Memory B cell (primary cell): ENCODE measurements at regions not wholly inside any gene's neighbourhood (a gene's known extent, or its start where the extent isn't known, plus 50 kb on each side); places are given as distances from the start of the nearest gene placed in this dataset.
"Not testable (repeated sequence)": the region's sequence is repeated elsewhere in the genome, so short reads cannot be mapped to it uniquely, and the experiment has no call there.

Experiments
- ATAC-seq: fragments of 150-1000 bp; cut with Tn5 transposase; 2 replicates; pipeline ENCODE4 v1.10.0; 2021; ENCODE audit warnings: low read depth, mild to moderate bottlenecking, moderate library complexity
- DNase-seq, 2 donors: peaks; one replicate each; pipeline ENCODE4 v3.0.0; 2022; ENCODE audit warnings: low spot score in 2 of 2
- H3K27ac Mint-ChIP-seq: one replicate; pipeline ENCODE4 v1.8.0; 2022; ENCODE audit warnings: mild to moderate bottlenecking, moderate library complexity, mixed read lengths
- H3K27me3 Mint-ChIP-seq: one replicate; pipeline ENCODE4 v1.8.0; 2022; ENCODE audit warnings: mixed read lengths
- H3K36me3 Mint-ChIP-seq: one replicate; pipeline ENCODE4 v1.8.0; 2022; ENCODE audit warnings: mild to moderate bottlenecking, mixed read lengths
- H3K4me1 Mint-ChIP-seq: one replicate; pipeline ENCODE4 v1.8.0; 2022; ENCODE audit warnings: mixed read lengths
- H3K4me3 Mint-ChIP-seq: one replicate; pipeline ENCODE4 v1.8.0; 2022; ENCODE audit warnings: mild to moderate bottlenecking, moderate library complexity, mixed read lengths
- H3K9me3 Mint-ChIP-seq: one replicate; pipeline ENCODE4 v1.8.0; 2022; ENCODE audit warnings: mixed read lengths

GRCh38 chr15:87470923-87471322 is 785.6 kb downstream of the NTRK3 start:
- ATAC-seq (no peak), DNase-seq (no peak)
- no peak overlapping the region for H3K27ac Mint-ChIP-seq
- H3K27me3 Mint-ChIP-seq = no peaks in the 10 kb centered on the region
- no peaks in the 10 kb centered on the region for H3K36me3 Mint-ChIP-seq
- H3K4me1 Mint-ChIP-seq = no peaks in the 10 kb centered on the region
- no peak overlapping the region for H3K4me3 Mint-ChIP-seq
- peaks cover 8% of the 10 kb centered on the region for H3K9me3 Mint-ChIP-seq

DNA sequence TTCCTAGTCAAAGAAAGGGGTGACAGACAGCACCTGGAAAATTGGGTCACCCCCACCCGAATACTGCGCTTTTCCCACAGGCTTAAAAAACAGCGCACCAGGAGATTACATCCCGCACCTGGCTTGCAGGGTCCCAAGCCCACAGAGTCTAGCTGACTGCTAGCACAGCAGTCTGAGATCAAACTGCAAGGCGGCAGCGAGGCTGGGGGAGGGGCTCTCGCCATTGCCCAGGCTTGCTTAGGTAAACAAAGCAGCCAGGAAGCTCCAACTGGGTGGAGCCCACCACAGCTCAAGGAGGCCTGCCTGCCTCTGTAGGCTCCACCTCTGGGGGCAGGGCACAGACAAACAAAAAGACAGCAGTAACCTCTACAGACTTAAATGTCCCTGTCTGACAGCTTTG is 792.6 kb downstream of the NTRK3 start:
- H3K4me1 Mint-ChIP-seq, H3K9me3 Mint-ChIP-seq, H3K4me3 Mint-ChIP-seq, H3K27me3 Mint-ChIP-seq, H3K36me3 Mint-ChIP-seq, ATAC-seq, H3K27ac Mint-ChIP-seq, DNase-seq: not testable (repeated sequence)

DNA sequence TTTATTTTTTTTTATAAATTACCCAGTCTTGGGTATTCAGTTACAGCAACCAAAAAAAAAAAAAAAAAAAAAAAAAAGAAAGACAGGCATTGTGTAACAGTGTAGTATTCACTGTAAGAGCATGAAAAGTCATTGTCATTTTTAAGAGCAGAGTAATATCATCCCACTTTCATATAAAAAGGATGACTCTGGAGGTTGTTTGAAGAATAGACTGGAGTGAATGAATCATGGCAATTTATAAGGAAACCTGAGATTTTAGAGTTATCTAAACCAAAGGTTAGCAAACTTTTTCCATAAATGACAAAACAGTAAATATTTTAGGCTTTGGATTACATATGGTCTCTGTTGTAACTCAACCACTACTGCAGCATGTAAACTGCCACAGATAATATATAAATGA is 794.9 kb downstream of the NTRK3 start:
- no peak overlapping the region for H3K4me3 Mint-ChIP-seq
- no peaks in the 10 kb centered on the region for H3K4me1 Mint-ChIP-seq
- no peaks in the 10 kb centered on the region for H3K27me3 Mint-ChIP-seq
- peaks cover 8% of the 10 kb centered on the region for H3K9me3 Mint-ChIP-seq
- ATAC-seq = no peak
- no peak for DNase-seq
- no peaks in the 10 kb centered on the region for H3K36me3 Mint-ChIP-seq
- no peak overlapping the region for H3K27ac Mint-ChIP-seq

DNA sequence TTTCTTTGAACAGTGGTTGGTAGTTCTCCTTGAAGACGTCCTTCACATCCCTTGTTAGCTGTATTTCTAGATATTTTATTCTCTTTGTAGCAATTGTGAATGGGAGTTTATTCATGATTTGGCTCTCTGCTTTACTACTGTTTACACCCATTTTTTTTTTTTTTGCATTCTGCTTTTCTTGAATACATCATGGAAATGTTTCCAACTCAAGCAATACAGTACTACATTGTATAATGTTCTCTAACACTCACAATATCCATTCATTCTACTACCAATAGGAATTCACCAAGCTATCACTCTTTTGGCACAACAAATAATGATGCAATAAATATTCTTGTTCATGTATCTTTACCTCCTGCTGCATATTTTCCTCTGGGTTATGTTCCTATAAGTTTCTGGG is 801.7 kb downstream of the NTRK3 start:
- ATAC-seq (no peak), DNase-seq (no peak)
- H3K27me3 Mint-ChIP-seq = no peaks in the 10 kb centered on the region
- H3K27ac Mint-ChIP-seq = no peak overlapping the region
- no peak overlapping the region for H3K4me3 Mint-ChIP-seq
- peaks cover 8% of the 10 kb centered on the region for H3K9me3 Mint-ChIP-seq
- no peaks in the 10 kb centered on the region for H3K36me3 Mint-ChIP-seq
- H3K4me1 Mint-ChIP-seq = no peaks in the 10 kb centered on the region

DNA sequence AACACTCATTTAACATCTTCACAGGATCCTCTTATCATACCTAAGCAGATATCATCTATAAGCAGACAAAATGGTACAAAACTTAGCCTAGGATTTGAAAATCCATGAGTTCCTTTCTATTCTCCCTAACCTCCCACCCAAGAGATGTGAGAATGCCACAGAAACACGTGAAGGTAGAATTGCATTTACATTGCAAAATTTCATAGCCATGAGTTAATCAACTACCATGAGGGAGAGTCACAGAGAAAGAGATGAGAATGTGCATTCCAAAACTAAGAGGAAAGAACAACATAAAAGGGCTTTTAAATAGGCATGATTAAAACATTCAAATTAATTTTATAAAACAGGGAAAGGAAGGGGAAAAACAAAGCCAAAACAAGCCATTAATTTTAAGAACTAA is 806.2 kb downstream of the NTRK3 start:
- H3K36me3 Mint-ChIP-seq = no peaks in the 10 kb centered on the region
- no peak overlapping the region for H3K4me3 Mint-ChIP-seq
- no peak for DNase-seq
- H3K27me3 Mint-ChIP-seq = no peaks in the 10 kb centered on the region
- H3K27ac Mint-ChIP-seq = no peak overlapping the region
- H3K9me3 Mint-ChIP-seq = peaks cover 11% of the 10 kb centered on the region
- ATAC-seq = no peak
- H3K4me1 Mint-ChIP-seq = no peaks in the 10 kb centered on the region

GRCh38 chr15:87439090-87439489 is 817.4 kb downstream of the NTRK3 start:
- peaks cover 3% of the 10 kb centered on the region for H3K9me3 Mint-ChIP-seq
- H3K27me3 Mint-ChIP-seq = no peaks in the 10 kb centered on the region
- H3K4me1 Mint-ChIP-seq = no peaks in the 10 kb centered on the region
- no peak overlapping the region for H3K4me3 Mint-ChIP-seq
- no peak overlapping the region for H3K27ac Mint-ChIP-seq
- ATAC-seq (no peak), DNase-seq (no peak)
- H3K36me3 Mint-ChIP-seq = no peaks in the 10 kb centered on the region

GRCh38 chr15:87433871-87434270 is 822.7 kb downstream of the NTRK3 start:
- Mint-ChIP-seq H3K4me3 (no peak overlapping the region), H3K27ac (no peak overlapping the region), H3K9me3 (no peaks in the 10 kb centered on the region), H3K27me3 (no peaks in the 10 kb centered on the region), H3K36me3 (no peaks in the 10 kb centered on the region), H3K4me1 (no peaks in the 10 kb centered on the region)
- DNase-seq (no peak), ATAC-seq (no peak)

DNA sequence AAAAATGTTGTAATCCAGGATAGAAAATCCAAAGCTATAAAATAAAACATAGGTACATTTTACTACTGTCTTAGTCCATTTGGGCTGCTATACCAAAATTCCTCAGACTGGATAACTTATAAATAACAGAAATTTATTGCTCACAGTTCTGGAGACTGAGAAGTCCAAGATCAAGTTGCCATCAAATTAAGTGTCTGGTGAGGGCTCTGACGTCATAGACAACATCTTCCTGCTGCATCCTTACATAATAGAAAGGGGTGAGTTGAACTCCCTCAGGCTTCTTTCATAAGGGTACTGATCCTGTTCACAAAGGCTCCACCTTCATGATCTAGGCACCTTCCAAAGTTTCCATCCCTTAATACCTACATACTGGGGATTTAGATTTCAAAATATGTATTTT is 826.8 kb downstream of the NTRK3 start:
- no peak overlapping the region for H3K4me3 Mint-ChIP-seq
- H3K4me1 Mint-ChIP-seq = no peaks in the 10 kb centered on the region
- ATAC-seq (no peak), DNase-seq (no peak)
- no peak overlapping the region for H3K27ac Mint-ChIP-seq
- H3K9me3 Mint-ChIP-seq = peaks cover 4% of the 10 kb centered on the region
- H3K27me3 Mint-ChIP-seq = no peaks in the 10 kb centered on the region
- no peaks in the 10 kb centered on the region for H3K36me3 Mint-ChIP-seq

DNA sequence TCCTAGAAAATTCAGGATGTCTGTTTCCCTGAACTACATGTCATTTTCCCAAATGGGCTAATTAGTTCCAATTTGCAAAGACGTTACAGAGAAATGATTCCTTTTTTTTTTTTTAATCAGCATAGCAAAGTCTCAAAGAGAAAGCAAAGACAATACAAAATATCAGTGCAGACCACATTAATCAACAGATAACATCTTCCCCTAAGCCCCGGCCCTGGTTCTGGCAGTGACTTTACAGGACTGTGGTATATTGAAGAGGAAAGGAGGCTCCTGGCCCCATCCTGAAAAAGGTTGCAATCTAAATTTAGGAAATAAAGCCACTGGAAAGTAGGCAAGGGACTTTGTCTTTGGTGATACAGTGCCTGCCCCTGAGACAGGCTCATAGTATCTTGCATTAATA is 836.5 kb downstream of the NTRK3 start:
- ATAC-seq = no peak
- H3K9me3 Mint-ChIP-seq = peaks cover 5% of the 10 kb centered on the region

DNA sequence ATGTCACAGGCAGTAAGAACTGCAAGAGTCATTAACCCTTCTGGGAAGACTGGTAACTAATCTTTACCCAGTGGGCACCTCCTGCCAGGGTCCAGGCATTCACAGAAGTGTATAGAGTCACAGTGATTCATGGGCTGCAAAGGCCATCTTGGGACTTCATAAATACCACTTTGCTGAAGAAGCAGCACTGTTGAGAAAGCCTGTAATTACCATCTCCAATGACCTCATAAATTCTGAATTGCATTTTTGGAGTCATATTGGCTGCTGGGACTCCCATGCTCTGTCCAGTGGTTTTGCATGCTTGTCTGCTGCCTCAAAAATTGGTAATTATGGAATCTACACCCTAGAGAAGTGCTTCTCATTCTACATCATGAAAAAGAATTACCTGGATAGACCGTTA is 837.2 kb downstream of the NTRK3 start:
- H3K4me1 Mint-ChIP-seq = no peaks in the 10 kb centered on the region
- peaks cover 4% of the 10 kb centered on the region for H3K9me3 Mint-ChIP-seq
- ATAC-seq (no peak), DNase-seq (no peak)
- no peak overlapping the region for H3K4me3 Mint-ChIP-seq
- no peaks in the 10 kb centered on the region for H3K27me3 Mint-ChIP-seq
- H3K27ac Mint-ChIP-seq = no peak overlapping the region
- H3K36me3 Mint-ChIP-seq = no peaks in the 10 kb centered on the region

More for the DNA sequence above, 836.5 kb downstream of the NTRK3 start:
- Mint-ChIP-seq H3K36me3 (no peaks in the 10 kb centered on the region), H3K4me3 (no peak overlapping the region), H3K27ac (no peak overlapping the region), H3K4me1 (no peaks in the 10 kb centered on the region), H3K27me3 (no peaks in the 10 kb centered on the region)
- no peak for DNase-seq

GRCh38 chr15:87416591-87417257 is 839.8 kb downstream of the NTRK3 start:
- Mint-ChIP-seq H3K9me3 (no peaks in the 10 kb centered on the region), H3K27ac (no peak overlapping the region), H3K4me1 (no peaks in the 10 kb centered on the region), H3K27me3 (no peaks in the 10 kb centered on the region), H3K4me3 (no peak overlapping the region), H3K36me3 (no peaks in the 10 kb centered on the region)
- DNase-seq (no peak), ATAC-seq (no peak)

- Mint-ChIP-seq H3K4me1 (no peaks in the 10 kb centered on the region), H3K27me3 (no peaks in the 10 kb centered on the region), H3K27ac (no peak overlapping the region), H3K4me3 (no peak overlapping the region), H3K9me3 (peaks cover 2% of the 10 kb centered on the region), H3K36me3 (no peaks in the 10 kb centered on the region)
- no peak for DNase-seq
- no peak for ATAC-seq
Observed at GRCh38 chr15:87408902-87409301, 847.6 kb downstream of the NTRK3 start.

- Mint-ChIP-seq H3K4me3 (no peak overlapping the region), H3K36me3 (no peaks in the 10 kb centered on the region), H3K27ac (peak overlapping the region; percentile 13), H3K27me3 (no peaks in the 10 kb centered on the region), H3K9me3 (peaks cover 5% of the 10 kb centered on the region), H3K4me1 (no peaks in the 10 kb centered on the region)
- no peak for ATAC-seq
- no peak for DNase-seq
Observed at GRCh38 chr15:87403973-87404372, 852.6 kb downstream of the NTRK3 start.

DNA sequence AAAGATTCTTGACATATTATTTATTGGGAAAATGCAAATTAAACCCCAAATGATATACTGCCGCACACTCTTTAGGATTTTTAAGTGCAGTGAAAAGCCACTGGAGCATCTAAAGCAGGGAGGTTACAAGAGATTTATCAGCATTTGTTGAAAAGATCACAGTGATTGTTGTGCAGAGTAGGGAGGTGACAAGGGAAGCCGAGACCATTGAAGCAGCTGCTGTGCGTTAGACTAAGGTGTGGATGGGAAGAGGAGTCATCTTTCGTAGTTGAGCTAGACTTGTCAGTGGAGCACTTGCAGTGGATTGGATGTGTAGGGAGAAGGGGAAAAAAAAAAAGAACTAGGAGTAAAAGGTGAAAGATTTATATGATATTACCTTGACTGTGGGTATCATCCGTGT is 854.6 kb downstream of the NTRK3 start:
- Mint-ChIP-seq H3K27ac (no peak overlapping the region), H3K36me3 (no peaks in the 10 kb centered on the region), H3K27me3 (no peaks in the 10 kb centered on the region), H3K4me3 (no peak overlapping the region), H3K9me3 (peaks cover 5% of the 10 kb centered on the region), H3K4me1 (no peaks in the 10 kb centered on the region)
- ATAC-seq = no peak
- DNase-seq = no peak

DNA sequence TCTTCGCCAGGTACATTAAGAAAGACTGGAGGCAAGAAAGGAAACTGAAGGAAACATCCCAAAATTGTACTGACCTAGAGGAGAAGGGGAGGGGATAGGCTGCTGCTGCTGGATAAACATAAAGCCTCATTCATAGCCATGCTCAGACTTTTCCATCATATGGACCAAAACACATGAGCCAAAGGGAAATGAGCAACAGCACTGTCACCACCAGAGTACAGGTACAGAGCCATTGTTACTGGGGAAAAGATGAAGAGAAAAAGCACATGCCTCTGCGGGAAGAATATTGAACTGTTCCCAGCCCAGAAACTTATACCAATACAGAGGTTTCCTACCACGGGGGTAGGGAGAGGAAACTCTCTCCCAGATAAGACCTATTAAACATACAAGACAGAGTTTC is 861.9 kb downstream of the NTRK3 start:
- H3K27me3 Mint-ChIP-seq = no peaks in the 10 kb centered on the region
- no peaks in the 10 kb centered on the region for H3K4me1 Mint-ChIP-seq
- no peak for ATAC-seq
- no peak for DNase-seq
- no peak overlapping the region for H3K27ac Mint-ChIP-seq
- H3K36me3 Mint-ChIP-seq = no peaks in the 10 kb centered on the region
- no peak overlapping the region for H3K4me3 Mint-ChIP-seq
- H3K9me3 Mint-ChIP-seq = peaks cover 9% of the 10 kb centered on the region
